ENCODE measurements at regions not wholly inside any gene's neighbourhood (a gene's known extent, or its start where the extent isn't known, plus 50 kb on each side); places are given as distances from the start of the nearest gene placed in this dataset.
A peak's percentile ranks its signal among the peaks of the same experiment; 100 is the strongest.
"Not testable (repeated sequence)": the region's sequence is repeated elsewhere in the genome, so short reads cannot be mapped to it uniquely, and the experiment has no call there.

DNA sequence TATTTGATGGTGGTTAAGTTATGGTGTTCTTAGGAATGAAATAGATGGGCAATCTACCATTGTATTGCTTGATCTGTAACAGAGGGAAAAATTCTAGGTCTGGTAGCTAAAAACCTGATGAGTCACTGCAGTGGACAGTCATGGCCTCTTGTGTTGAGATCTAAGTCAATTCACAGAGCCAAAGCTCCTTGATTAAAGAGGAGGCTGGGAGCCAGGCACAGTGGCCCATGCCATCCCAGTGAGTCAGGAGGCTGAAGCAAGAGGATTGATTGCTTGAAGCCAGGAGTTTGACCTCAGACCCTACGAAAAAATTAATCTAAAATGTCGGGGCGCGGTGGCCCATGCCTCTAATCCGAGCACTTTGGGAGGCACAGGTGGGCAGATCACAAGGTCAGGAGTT, 67.1 kb upstream of the KPNA3 start:
- DNase-seq (ENCODE audit: low spot score): peak; percentile 73

DNA sequence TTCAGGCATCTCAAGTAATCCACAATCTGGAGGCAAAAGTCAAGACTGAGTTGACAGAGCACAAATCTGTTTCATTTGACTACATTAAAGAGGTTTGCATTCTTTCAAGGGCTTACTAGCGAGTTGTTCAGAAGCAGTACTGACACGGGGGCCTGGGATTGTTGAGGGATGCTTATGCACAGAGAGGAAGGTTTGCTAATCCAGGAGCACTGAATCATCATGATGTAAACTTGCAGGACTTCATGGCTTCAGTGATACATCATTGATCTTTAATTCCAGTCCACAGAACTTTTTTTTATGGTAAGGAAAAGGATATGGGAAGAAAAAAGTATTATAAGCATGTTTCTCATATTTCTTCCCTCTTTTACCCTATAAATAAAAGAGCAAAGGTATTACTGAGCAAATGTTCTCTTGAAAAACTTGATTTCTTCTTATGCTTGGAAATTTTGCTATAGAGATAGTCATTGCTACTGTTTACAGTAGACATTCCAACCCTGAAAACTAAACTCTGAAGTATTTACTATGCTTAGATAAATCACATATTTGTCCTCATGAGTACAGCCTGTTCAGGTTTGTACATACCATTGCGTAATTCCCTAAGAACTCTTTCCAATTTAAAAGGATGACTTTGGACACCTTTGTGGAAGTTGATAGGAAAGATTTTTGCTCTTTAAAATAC, 65.8 kb upstream of the KPNA3 start:
- peak; percentile 73 for DNase-seq (ENCODE audit: low spot score)

DNA sequence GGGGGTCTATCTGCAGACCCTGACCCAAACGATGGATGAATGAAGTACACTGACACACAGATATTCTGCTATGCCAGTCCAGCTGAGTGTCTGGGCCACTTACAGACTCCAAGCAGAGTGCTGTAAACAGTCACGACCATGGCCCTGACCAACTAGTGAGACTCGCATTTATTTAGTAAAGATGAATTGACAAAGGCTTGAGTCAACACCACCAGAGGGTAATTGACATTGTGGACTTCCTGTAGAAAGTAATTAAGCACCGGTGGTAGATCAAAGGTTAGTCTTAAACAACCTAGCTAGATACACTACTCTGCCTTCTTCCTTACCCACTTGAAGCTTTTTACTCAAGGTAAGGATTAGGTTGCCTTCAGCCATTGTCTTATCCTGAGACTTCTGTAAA, 63.4 kb upstream of the KPNA3 start:
- DNase-seq (ENCODE audit: low spot score): no peak

DNA sequence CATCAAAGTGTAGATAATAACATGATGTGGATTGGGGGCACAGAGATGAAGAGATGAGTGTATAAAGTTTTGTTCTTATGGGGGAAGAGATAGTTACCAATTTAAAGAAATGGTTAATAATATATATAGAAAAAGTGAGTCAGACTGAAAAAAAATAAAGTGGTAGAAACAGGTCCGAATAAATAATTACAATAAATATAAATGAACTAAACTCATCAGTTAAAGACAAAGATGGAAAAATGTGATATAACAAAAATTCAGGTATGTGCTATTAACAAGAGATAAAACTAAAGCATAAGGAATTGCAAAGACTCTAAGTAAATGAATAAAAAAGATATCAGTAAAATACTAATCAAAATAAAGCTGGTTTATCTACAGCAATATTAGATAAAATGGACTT, 61.1 kb upstream of the KPNA3 start:
- DNase-seq (ENCODE audit: low spot score): no peak

DNA sequence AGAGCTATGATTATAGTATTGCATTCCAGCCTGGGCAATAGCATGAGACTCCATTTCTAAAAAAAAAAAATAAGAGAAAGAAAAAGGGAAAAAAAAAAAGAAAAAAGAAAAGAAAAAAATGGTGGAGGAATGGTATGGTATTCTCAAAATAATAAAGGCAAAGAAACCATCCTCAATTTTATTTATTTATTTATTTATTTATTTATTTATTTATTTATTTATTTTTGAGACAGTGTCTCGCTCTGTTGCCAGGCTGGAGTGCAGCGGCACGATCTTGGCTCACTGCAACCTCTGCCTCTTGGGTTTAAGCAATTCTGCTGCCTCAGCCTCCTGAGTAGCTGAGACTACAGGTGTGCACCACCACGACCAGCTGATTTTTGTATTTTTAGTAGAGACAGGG, 60.0 kb upstream of the KPNA3 start:
- DNase-seq (ENCODE audit: low spot score): not testable (repeated sequence)

DNA sequence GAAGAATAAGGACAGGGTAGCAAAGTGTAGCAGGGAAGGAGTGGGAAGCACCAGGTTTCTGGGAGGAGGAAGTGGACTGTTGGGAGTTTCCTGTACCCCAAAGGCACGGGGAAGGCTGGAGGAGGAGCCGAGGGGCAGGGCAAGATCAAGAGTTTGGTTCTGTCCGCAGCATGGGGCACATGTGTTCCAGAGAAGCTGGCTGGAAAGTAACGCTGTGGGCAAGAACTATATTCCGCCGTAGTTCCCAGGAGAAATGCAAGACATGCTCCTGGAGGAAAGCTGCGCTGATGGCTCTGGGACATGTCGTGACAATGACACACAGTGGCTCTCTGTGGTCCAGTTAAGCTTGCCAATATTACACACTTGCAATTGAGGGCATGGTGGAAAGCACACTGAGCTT, 51.7 kb upstream of the KPNA3 start:
- no peak for DNase-seq (ENCODE audit: low spot score)
